Tibial nerve (tissue), 4 donors: ENCODE measurements at regions not wholly inside any gene's neighbourhood (a gene's known extent, or its start where the extent isn't known, plus 50 kb on each side); places are given as distances from the start of the nearest gene placed in this dataset.

Experiments used
- DNase-seq, 2 donors: peaks; one replicate each; pipeline ENCODE4 v3.0.0-alpha.2; 2019; ENCODE audit warnings: low spot score in 2 of 2
- H3K27ac ChIP-seq, 4 donors: fragments of 200-600 bp; sonication (generic) in 3 of 4; one replicate each; pipeline ENCODE4 v1.5.1; 2017 to 2019; ENCODE audit warnings: mild to moderate bottlenecking in 1 of 4
- H3K27me3 ChIP-seq, 2 donors: fragments of 200-600 bp; sonication (generic) in 1 of 2; one replicate each; pipeline versions ENCODE4 v1.5.1 to v1.6.0; 2017 to 2019
- H3K36me3 ChIP-seq, 3 donors: fragments of 200-600 bp; sonication (generic); one replicate each; pipeline ENCODE4 v1.5.1; 2018 to 2019
- H3K4me1 ChIP-seq, 4 donors: fragments of 200-600 bp; sonication (generic) in 3 of 4; one replicate each; pipeline ENCODE4 v1.5.1; 2017 to 2019
- H3K4me3 ChIP-seq, 4 donors: fragments of 200-600 bp; sonication (generic) in 3 of 4; one replicate each; pipeline ENCODE4 v1.5.1; 2017 to 2019; ENCODE audit warnings: mild to moderate bottlenecking in 1 of 4, moderate library complexity in 1 of 4
- H3K9me3 ChIP-seq, 4 donors: fragments of 200-600 bp; sonication (generic) in 3 of 4; one replicate each; pipeline ENCODE4 v1.5.1; 2017 to 2019
- CTCF ChIP-seq, 5 experiments: fragments of 200-600 bp in 3 of 5; fragments of 450-650 bp in 2 of 5; sonication (generic) in 3 of 5; IDR thresholded peaks; one replicate each; pipeline ENCODE4 v1.5.1; 2016 to 2019; ENCODE audit warnings: antibody characterized with exemption in 5 of 5, mild to moderate bottlenecking in 3 of 5, moderate library complexity in 2 of 5
- EP300 ChIP-seq, 2 donors: sonication (generic); formaldehyde crosslinking; IDR thresholded peaks; one replicate each; pipeline ENCODE4 v1.6.1; 2017; ENCODE audit warnings: antibody characterized with exemption in 2 of 2, mild to moderate bottlenecking in 1 of 2
- POLR2A ChIP-seq, 2 donors: fragments of 450-650 bp; IDR thresholded peaks; one replicate each; pipeline ENCODE4 v1.6.1; 2017; ENCODE audit warnings: antibody characterized with exemption in 2 of 2, mild to moderate bottlenecking in 2 of 2, moderate library complexity in 2 of 2
- WGBS, 2 donors: methylation state at CpG; one replicate each; pipeline ENCODE4 v1.1.5; 2018; 5-methylcytosine and 5-hydroxymethylcytosine counted together

GRCh38 chr4:186855111-186855510 lies 131.5 kb upstream of the FAT1 start:
- no peak overlapping the region for H3K27ac ChIP-seq
- no peaks in the 10 kb centered on the region for H3K4me1 ChIP-seq
- DNase-seq, result no peak
- peaks cover 0 to 16% (median 3%) of the 10 kb centered on the region in 4 donors for H3K9me3 ChIP-seq
- H3K27me3 ChIP-seq, result no peaks in the 10 kb centered on the region
- WGBS, 2 donors, result 66 to 71% methylated on average over 1 of the region's 1 CpG
- TF ChIP-seq POLR2A (IDR thresholded peaks at IDR 0.05) (no peak), EP300 (IDR thresholded peaks at IDR 0.05) (no peak), CTCF (IDR thresholded peaks at IDR 0.05) (no peak)
- H3K36me3 ChIP-seq, result no peaks in the 10 kb centered on the region
- no peak overlapping the region for H3K4me3 ChIP-seq

- TF ChIP-seq EP300 (IDR thresholded peaks at IDR 0.05) (no peak), POLR2A (IDR thresholded peaks at IDR 0.05) (no peak), CTCF (IDR thresholded peaks at IDR 0.05) (no peak)
- Histone ChIP-seq H3K27me3 (no peaks in the 10 kb centered on the region), H3K27ac (no peak overlapping the region), H3K4me3 (no peak overlapping the region), H3K4me1 (no peaks in the 10 kb centered on the region), H3K9me3 (no peaks in the 10 kb centered on the region), H3K36me3 (no peaks in the 10 kb centered on the region)
- no peak for DNase-seq
Measured at GRCh38 chr4:186857793-186858192, 134.1 kb upstream of the FAT1 start.

GRCh38 chr4:186858355-186858754 lies 134.7 kb upstream of the FAT1 start:
- Histone ChIP-seq H3K27ac (no peak overlapping the region), H3K4me3 (no peak overlapping the region), H3K9me3 (no peaks in the 10 kb centered on the region), H3K4me1 (no peaks in the 10 kb centered on the region), H3K36me3 (no peaks in the 10 kb centered on the region), H3K27me3 (no peaks in the 10 kb centered on the region)
- no peak for DNase-seq
- no peak for TF ChIP-seq CTCF (IDR thresholded peaks at IDR 0.05)
- TF ChIP-seq EP300 (IDR thresholded peaks at IDR 0.05), result no peak
- no peak for TF ChIP-seq POLR2A (IDR thresholded peaks at IDR 0.05)
- 65 to 76% methylated on average over 1 of the region's 1 CpG for WGBS, 2 donors

GRCh38 chr4:186859420-186859819 lies 135.8 kb upstream of the FAT1 start:
- TF ChIP-seq CTCF (IDR thresholded peaks at IDR 0.05) (no peak), POLR2A (IDR thresholded peaks at IDR 0.05) (no peak), EP300 (IDR thresholded peaks at IDR 0.05) (no peak)
- WGBS, 2 donors, result 92 to 100% methylated on average over 1 of the region's 1 CpG

GRCh38 chr4:186861317-186861716 lies 137.7 kb upstream of the FAT1 start:
- no peaks in the 10 kb centered on the region for H3K4me1 ChIP-seq
- no peak overlapping the region for H3K4me3 ChIP-seq
- H3K27me3 ChIP-seq, result no peaks in the 10 kb centered on the region
- H3K9me3 ChIP-seq, result peaks cover 0 to 12% (median 0%) of the 10 kb centered on the region in 4 donors
- TF ChIP-seq POLR2A (IDR thresholded peaks at IDR 0.05) (no peak), CTCF (IDR thresholded peaks at IDR 0.05) (no peak), EP300 (IDR thresholded peaks at IDR 0.05) (no peak)
- H3K27ac ChIP-seq, result no peak overlapping the region
- DNase-seq, result no peak
- no peaks in the 10 kb centered on the region for H3K36me3 ChIP-seq

More at GRCh38 chr4:186859420-186859819, 135.8 kb upstream of the FAT1 start:
- Histone ChIP-seq H3K9me3 (no peaks in the 10 kb centered on the region), H3K4me3 (no peak overlapping the region), H3K27me3 (no peaks in the 10 kb centered on the region), H3K36me3 (no peaks in the 10 kb centered on the region), H3K4me1 (no peaks in the 10 kb centered on the region), H3K27ac (no peak overlapping the region)
- DNase-seq, result no peak
